Activated CD4-positive, alpha-beta T cell treated with anti-CD3 and anti-CD28 coated beads for 36 hours (primary cell): ENCODE measurements at regions not wholly inside any gene's neighbourhood (a gene's known extent, or its start where the extent isn't known, plus 50 kb on each side); places are given as distances from the start of the nearest gene placed in this dataset.

Experiments
- ATAC-seq: fragments of 200-7000 bp; cut with Tn5 transposase; one replicate; pipeline ENCODE4 v1.10.0; 2021; ENCODE audit warnings: mild to moderate bottlenecking, moderate library complexity
- CTCF ChIA-PET: fragments of 350-600 bp; sonication (Branson Sonifier 250); formaldehyde crosslinking; loops from one replicate; lab custom pipeline; 2021; ENCODE audit warnings: antibody characterized with exemption; lab: Charles Lee
- POLR2A ChIA-PET: fragments of 350-600 bp; sonication (Branson Sonifier 250); formaldehyde crosslinking; loops from one replicate; lab custom pipeline; 2021; ENCODE audit warnings: antibody characterized with exemption, inconsistent platforms; lab: Charles Lee
- DNase-seq: peaks from one replicate; pipeline ENCODE4 v3.0.0-alpha.2; 2020
- H3K27ac Mint-ChIP-seq: one replicate; pipeline ENCODE4 v1.8.0; 2021; ENCODE audit warnings: mixed read lengths
- H3K27me3 Mint-ChIP-seq: one replicate; pipeline ENCODE4 v1.8.0; 2021; ENCODE audit warnings: mixed read lengths
- H3K36me3 Mint-ChIP-seq: one replicate; pipeline ENCODE4 v1.8.0; 2021; ENCODE audit warnings: low read depth, mixed read lengths
- H3K4me1 Mint-ChIP-seq: one replicate; pipeline ENCODE4 v1.8.0; 2021; ENCODE audit warnings: mixed read lengths
- H3K4me3 Mint-ChIP-seq: one replicate; pipeline ENCODE4 v1.8.0; 2021; ENCODE audit warnings: mild to moderate bottlenecking, moderate library complexity, mixed read lengths
- H3K9me3 Mint-ChIP-seq: one replicate; pipeline ENCODE4 v1.8.0; 2021; ENCODE audit warnings: low read depth, mixed read lengths
- intact Hi-C, 2 experiments: fragments of 100-400 bp; cut with DNase I in 1 of 2; cut with micrococcal nuclease in 1 of 2; formaldehyde crosslinking; loops; one replicate each; pipeline versions ENCODE4 v1.14.2 to v1.15.1; 2022 to 2024; cut with DNase I, micrococcal nuclease

GRCh38 chr4:116598155-116598979 lies 487.0 kb downstream of the TRAM1L1 start:
- ChIA-PET POLR2A (no interaction called here), CTCF (no interaction called here)
- no peaks in the 10 kb centered on the region for H3K36me3 Mint-ChIP-seq
- no peak overlapping the region for H3K27ac Mint-ChIP-seq
- no peaks in the 10 kb centered on the region for H3K27me3 Mint-ChIP-seq
- H3K4me1 Mint-ChIP-seq = no peaks in the 10 kb centered on the region
- H3K4me3 Mint-ChIP-seq = no peak overlapping the region
- intact Hi-C loops = no loop called here
- no peak for DNase-seq
- no peak for ATAC-seq
- H3K9me3 Mint-ChIP-seq = no peaks in the 10 kb centered on the region

- Mint-ChIP-seq H3K4me3 (no peak overlapping the region), H3K27ac (no peak overlapping the region), H3K9me3 (no peaks in the 10 kb centered on the region), H3K27me3 (no peaks in the 10 kb centered on the region), H3K36me3 (no peaks in the 10 kb centered on the region), H3K4me1 (no peaks in the 10 kb centered on the region)
- intact Hi-C loops = no loop called here
- CTCF ChIA-PET = interaction anchor here (0.5 kb wide), 1 partner anchor 342 kb away, joined by 3 read pairs; no protein-coding TSS in a partner anchor
- no peak for ATAC-seq
- no peak for DNase-seq
- POLR2A ChIA-PET = no interaction called here
These were observed 494.7 kb downstream of the TRAM1L1 start for GRCh38 chr4:116590648-116591047.

GRCh38 chr4:116588783-116589182 lies 496.6 kb downstream of the TRAM1L1 start:
- Mint-ChIP-seq H3K27me3 (no peaks in the 10 kb centered on the region), H3K9me3 (no peaks in the 10 kb centered on the region), H3K36me3 (no peaks in the 10 kb centered on the region), H3K4me1 (no peaks in the 10 kb centered on the region), H3K4me3 (no peak overlapping the region), H3K27ac (no peak overlapping the region)
- intact Hi-C loops = no loop called here
- DNase-seq (no peak), ATAC-seq (no peak)
- CTCF ChIA-PET = no interaction called here
- POLR2A ChIA-PET = no interaction called here

GRCh38 chr4:116585246-116585645 lies 500.1 kb downstream of the TRAM1L1 start:
- no peaks in the 10 kb centered on the region for H3K9me3 Mint-ChIP-seq
- ChIA-PET POLR2A (no interaction called here), CTCF (no interaction called here)

GRCh38 chr4:116577321-116577720 lies 508.1 kb downstream of the TRAM1L1 start:
- POLR2A ChIA-PET = no interaction called here
- intact Hi-C loops = no loop called here
- CTCF ChIA-PET = no interaction called here
- Mint-ChIP-seq H3K27me3 (no peaks in the 10 kb centered on the region), H3K4me3 (no peak overlapping the region), H3K27ac (no peak overlapping the region), H3K4me1 (no peaks in the 10 kb centered on the region), H3K9me3 (peaks cover 3% of the 10 kb centered on the region), H3K36me3 (no peaks in the 10 kb centered on the region)
- ATAC-seq (no peak), DNase-seq (no peak)

More at GRCh38 chr4:116585246-116585645, 500.1 kb downstream of the TRAM1L1 start:
- intact Hi-C loops = no loop called here
- H3K27ac Mint-ChIP-seq = no peak overlapping the region
- no peaks in the 10 kb centered on the region for H3K27me3 Mint-ChIP-seq
- no peak for DNase-seq
- H3K4me3 Mint-ChIP-seq = no peak overlapping the region
- H3K36me3 Mint-ChIP-seq = no peaks in the 10 kb centered on the region
- no peaks in the 10 kb centered on the region for H3K4me1 Mint-ChIP-seq
- no peak for ATAC-seq

- no peaks in the 10 kb centered on the region for H3K27me3 Mint-ChIP-seq
- ChIA-PET CTCF (no interaction called here), POLR2A (no interaction called here)
- no peak overlapping the region for H3K4me3 Mint-ChIP-seq
- H3K27ac Mint-ChIP-seq = no peak overlapping the region
- intact Hi-C loops = no loop called here
- no peaks in the 10 kb centered on the region for H3K36me3 Mint-ChIP-seq
- ATAC-seq (no peak), DNase-seq (no peak)
- no peaks in the 10 kb centered on the region for H3K4me1 Mint-ChIP-seq
- H3K9me3 Mint-ChIP-seq = peaks cover 11% of the 10 kb centered on the region
These were observed 511.8 kb downstream of the TRAM1L1 start for GRCh38 chr4:116573540-116573939.

GRCh38 chr4:116561768-116562167 lies 523.6 kb downstream of the TRAM1L1 start:
- H3K9me3 Mint-ChIP-seq = peaks cover 15% of the 10 kb centered on the region
- H3K36me3 Mint-ChIP-seq = no peaks in the 10 kb centered on the region
- ATAC-seq (no peak), DNase-seq (no peak)
- H3K4me1 Mint-ChIP-seq = no peaks in the 10 kb centered on the region
- no peaks in the 10 kb centered on the region for H3K27me3 Mint-ChIP-seq
- H3K4me3 Mint-ChIP-seq = no peak overlapping the region
- intact Hi-C loops = no loop called here
- POLR2A ChIA-PET = no interaction called here
- H3K27ac Mint-ChIP-seq = no peak overlapping the region
- CTCF ChIA-PET = no interaction called here

- H3K9me3 Mint-ChIP-seq = peaks cover 2% of the 10 kb centered on the region
- intact Hi-C loops = no loop called here
- no peak for DNase-seq
- ChIA-PET CTCF (no interaction called here), POLR2A (no interaction called here)
- no peak for ATAC-seq
- no peaks in the 10 kb centered on the region for H3K4me1 Mint-ChIP-seq
- no peak overlapping the region for H3K27ac Mint-ChIP-seq
- no peaks in the 10 kb centered on the region for H3K27me3 Mint-ChIP-seq
- no peak overlapping the region for H3K4me3 Mint-ChIP-seq
- no peaks in the 10 kb centered on the region for H3K36me3 Mint-ChIP-seq
These were observed 533.6 kb downstream of the TRAM1L1 start for GRCh38 chr4:116551806-116552205.

- no peak overlapping the region for H3K27ac Mint-ChIP-seq
- no peak for ATAC-seq
- H3K27me3 Mint-ChIP-seq = no peaks in the 10 kb centered on the region
- ChIA-PET CTCF (interaction anchor here (0.9 kb wide), 1 partner anchor 1389 kb away, joined by 3 read pairs; no protein-coding TSS in a partner anchor), POLR2A (no interaction called here)
- H3K4me3 Mint-ChIP-seq = no peak overlapping the region
- H3K9me3 Mint-ChIP-seq = peaks cover 2% of the 10 kb centered on the region
- no peak for DNase-seq
- intact Hi-C loops = no loop called here
- no peaks in the 10 kb centered on the region for H3K4me1 Mint-ChIP-seq
- H3K36me3 Mint-ChIP-seq = no peaks in the 10 kb centered on the region
These were observed 537.7 kb downstream of the TRAM1L1 start for GRCh38 chr4:116547632-116548031.

GRCh38 chr4:116546759-116547158 lies 538.6 kb downstream of the TRAM1L1 start:
- POLR2A ChIA-PET = no interaction called here
- H3K4me1 Mint-ChIP-seq = no peaks in the 10 kb centered on the region
- H3K36me3 Mint-ChIP-seq = no peaks in the 10 kb centered on the region
- no peak for DNase-seq
- no peak overlapping the region for H3K27ac Mint-ChIP-seq
- H3K27me3 Mint-ChIP-seq = no peaks in the 10 kb centered on the region
- H3K9me3 Mint-ChIP-seq = peaks cover 2% of the 10 kb centered on the region
- H3K4me3 Mint-ChIP-seq = no peak overlapping the region
- intact Hi-C loops = no loop called here
- ATAC-seq = no peak
- CTCF ChIA-PET = interaction anchor here (1.1 kb wide), 1 partner anchor 579 kb away, joined by 5 read pairs; no protein-coding TSS in a partner anchor

GRCh38 chr4:116544946-116545345 lies 540.4 kb downstream of the TRAM1L1 start:
- Mint-ChIP-seq H3K27ac (no peak overlapping the region), H3K4me3 (no peak overlapping the region), H3K4me1 (no peaks in the 10 kb centered on the region), H3K36me3 (no peaks in the 10 kb centered on the region), H3K27me3 (no peaks in the 10 kb centered on the region), H3K9me3 (no peaks in the 10 kb centered on the region)
- DNase-seq (no peak), ATAC-seq (no peak)
- ChIA-PET CTCF (interaction anchor here (0.7 kb wide), 1 partner anchor 87 kb away, joined by 3 read pairs; no protein-coding TSS in a partner anchor), POLR2A (no interaction called here)
- intact Hi-C loops = no loop called here

- intact Hi-C loops = no loop called here
- H3K36me3 Mint-ChIP-seq = no peaks in the 10 kb centered on the region
- POLR2A ChIA-PET = no interaction called here
- no peak overlapping the region for H3K27ac Mint-ChIP-seq
- H3K4me3 Mint-ChIP-seq = no peak overlapping the region
- H3K9me3 Mint-ChIP-seq = no peaks in the 10 kb centered on the region
- H3K4me1 Mint-ChIP-seq = no peaks in the 10 kb centered on the region
- ATAC-seq = no peak
- DNase-seq = no peak
- H3K27me3 Mint-ChIP-seq = peaks cover 2% of the 10 kb centered on the region
- CTCF ChIA-PET = no interaction called here
These were observed 545.6 kb downstream of the TRAM1L1 start for GRCh38 chr4:116539744-116540143.
